HEK293 (cell line): ENCODE measurements at regions not wholly inside any gene's neighbourhood (a gene's known extent, or its start where the extent isn't known, plus 50 kb on each side); places are given as distances from the start of the nearest gene placed in this dataset.
A peak's percentile ranks its signal among the peaks of the same experiment; 100 is the strongest.

Experiments used
- CTCF ChIA-PET: fragments of 350-600 bp; formaldehyde crosslinking; extraction: SDS; loops from one replicate; lab custom pipeline; 2021; ENCODE audit warnings: antibody characterized with exemption; lab: Yijun Ruan, JAX
- POLR2A ChIA-PET: fragments of 300-600 bp; formaldehyde crosslinking; extraction: SDS; loops from one replicate; lab custom pipeline; 2020; ENCODE audit warnings: antibody characterized with exemption, inconsistent platforms; lab: Yijun Ruan, JAX
- H3K27ac ChIP-seq: fragments of 200-500 bp; sonication (Bioruptor generic); 2 replicates; pipeline ENCODE4 v1.5.1; 2014; ENCODE audit warnings: low read depth, low read length, control low read depth, inconsistent platforms; ENCODE audit errors: extremely low read depth
- H3K36me3 ChIP-seq, 2 experiments: fragments of 200-500 bp in 1 of 2; sonication (Bioruptor generic) in 1 of 2; 1 replicate in 1 of 2; 2 replicates in 1 of 2; pipeline ENCODE4 v1.5.1; 2014 to 2017; ENCODE audit warnings: inconsistent platforms in 2 of 2, low read length in 2 of 2; ENCODE audit not compliant: control insufficient read depth in 2 of 2, insufficient read depth in 1 of 2
- H3K4me1 ChIP-seq: fragments of 200-500 bp; sonication (Bioruptor generic); 2 replicates; pipeline ENCODE4 v1.5.1; 2014; ENCODE audit warnings: mild to moderate bottlenecking, low read length, inconsistent platforms; ENCODE audit not compliant: control insufficient read depth, insufficient read depth
- H3K4me3 ChIP-seq: 2 replicates; pipeline ENCODE4 v1.5.1; 2011; ENCODE audit warnings: low read depth, mild to moderate bottlenecking, control low read depth, low read length, moderate library complexity
- H3K9me3 ChIP-seq: fragments of 200-500 bp; sonication (Bioruptor generic); 2 replicates; pipeline ENCODE4 v1.5.1; 2014; ENCODE audit warnings: low read depth, low read length, inconsistent platforms; ENCODE audit not compliant: control insufficient read depth, insufficient read depth
- BCL11A ChIP-seq: fragments of 450-650 bp; formaldehyde crosslinking; IDR thresholded peaks from 2 replicates; pipeline ENCODE4 v1.5.1; 2016; ENCODE audit warnings: low read depth, missing biosample characterization, missing genetic modification characterization
- OSR2 ChIP-seq: fragments of 450-650 bp; formaldehyde crosslinking; IDR thresholded peaks from 2 replicates; pipeline ENCODE4 v1.5.1; 2016; ENCODE audit warnings: missing biosample characterization, missing genetic modification characterization
- OVOL3 ChIP-seq: fragments of 450-650 bp; formaldehyde crosslinking; IDR thresholded peaks from 2 replicates; pipeline ENCODE4 v1.5.1; 2016; ENCODE audit warnings: missing biosample characterization, missing genetic modification characterization
- ZBTB20 ChIP-seq: fragments of 450-650 bp; formaldehyde crosslinking; IDR thresholded peaks from 2 replicates; pipeline ENCODE4 v1.5.1; 2016; ENCODE audit warnings: missing biosample characterization, missing genetic modification characterization
- ZNF112 ChIP-seq: fragments of 450-650 bp; formaldehyde crosslinking; IDR thresholded peaks from 2 replicates; pipeline ENCODE4 v1.5.0; 2017; ENCODE audit warnings: missing biosample characterization, missing genetic modification characterization
- ZNF2 ChIP-seq: fragments of 450-650 bp; formaldehyde crosslinking; IDR thresholded peaks from 2 replicates; pipeline ENCODE4 v1.5.1; 2016; ENCODE audit warnings: missing biosample characterization, missing genetic modification characterization
- ZNF24 ChIP-seq: fragments of 450-650 bp; formaldehyde crosslinking; IDR thresholded peaks from 2 replicates; pipeline ENCODE4 v1.5.1; 2016; ENCODE audit warnings: missing biosample characterization, missing genetic modification characterization
- ZNF311 ChIP-seq: fragments of 450-650 bp; formaldehyde crosslinking; IDR thresholded peaks from 2 replicates; pipeline ENCODE4 v1.5.1; 2017; ENCODE audit warnings: missing biosample characterization, missing genetic modification characterization, borderline replicate concordance
- ZNF621 ChIP-seq: fragments of 450-650 bp; formaldehyde crosslinking; IDR thresholded peaks from 2 replicates; pipeline ENCODE4 v1.5.1; 2017; ENCODE audit warnings: missing biosample characterization, missing genetic modification characterization
- ZNF660 ChIP-seq: fragments of 450-650 bp; IDR thresholded peaks from 2 replicates; pipeline ENCODE4 v1.5.1; 2018; ENCODE audit warnings: missing biosample characterization, mild to moderate bottlenecking, missing genetic modification characterization
- ZNF768 ChIP-seq: fragments of 450-650 bp; formaldehyde crosslinking; IDR thresholded peaks from 2 replicates; pipeline ENCODE4 v1.5.1; 2018; ENCODE audit warnings: missing biosample characterization, mild to moderate bottlenecking, missing genetic modification characterization
- TF ChIP-seq, protein P1 (sequence below): fragments of 450-650 bp; formaldehyde crosslinking; IDR thresholded peaks from 2 replicates; pipeline ENCODE4 v1.5.1; 2016; ENCODE audit warnings: missing biosample characterization, missing genetic modification characterization, borderline replicate concordance
- TF ChIP-seq, protein P2 (sequence below): fragments of 450-650 bp; formaldehyde crosslinking; IDR thresholded peaks from 2 replicates; pipeline ENCODE4 v1.5.1; 2016; ENCODE audit warnings: missing biosample characterization, missing genetic modification characterization, low read depth
- TF ChIP-seq, protein P3 (sequence below): fragments of 450-650 bp; formaldehyde crosslinking; IDR thresholded peaks from 2 replicates; pipeline ENCODE4 v1.5.1; 2016; ENCODE audit warnings: missing biosample characterization, missing genetic modification characterization
- TF ChIP-seq, protein P4 (sequence below): fragments of 450-650 bp; formaldehyde crosslinking; IDR thresholded peaks from 2 replicates; pipeline ENCODE4 v1.5.1; 2016; ENCODE audit warnings: missing biosample characterization, missing genetic modification characterization
- TF ChIP-seq, protein P5 (sequence below): fragments of 450-650 bp; formaldehyde crosslinking; IDR thresholded peaks from 2 replicates; pipeline ENCODE4 v1.5.1; 2016; ENCODE audit warnings: missing biosample characterization, missing genetic modification characterization
- TF ChIP-seq, protein P6 (sequence below): fragments of 450-650 bp; formaldehyde crosslinking; IDR thresholded peaks from 2 replicates; pipeline ENCODE4 v1.5.1; 2017; ENCODE audit warnings: missing biosample characterization, mild to moderate bottlenecking, missing genetic modification characterization, moderate library complexity

DNA sequence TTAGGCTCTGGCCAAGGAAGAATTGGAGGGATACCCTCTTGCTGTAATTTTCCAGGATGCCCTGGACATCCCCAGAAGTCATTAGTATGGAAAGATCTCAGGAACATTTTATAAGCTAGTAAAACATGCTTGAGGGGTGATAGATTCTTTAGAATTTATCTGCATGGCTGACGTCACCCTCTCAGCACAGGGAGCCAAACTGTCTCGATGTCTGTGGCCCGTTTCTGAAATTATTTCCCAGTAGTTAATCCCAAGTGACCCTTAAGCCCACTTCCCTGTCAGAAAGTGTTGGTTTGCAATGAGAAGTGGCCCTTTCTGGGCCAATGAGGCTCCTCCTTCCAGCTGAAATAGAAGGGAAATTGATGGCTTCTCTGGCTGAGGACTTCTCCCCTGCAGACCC is 184.5 kb upstream of the BMPER start (continued):
- TF ChIP-seq, protein P1, sequence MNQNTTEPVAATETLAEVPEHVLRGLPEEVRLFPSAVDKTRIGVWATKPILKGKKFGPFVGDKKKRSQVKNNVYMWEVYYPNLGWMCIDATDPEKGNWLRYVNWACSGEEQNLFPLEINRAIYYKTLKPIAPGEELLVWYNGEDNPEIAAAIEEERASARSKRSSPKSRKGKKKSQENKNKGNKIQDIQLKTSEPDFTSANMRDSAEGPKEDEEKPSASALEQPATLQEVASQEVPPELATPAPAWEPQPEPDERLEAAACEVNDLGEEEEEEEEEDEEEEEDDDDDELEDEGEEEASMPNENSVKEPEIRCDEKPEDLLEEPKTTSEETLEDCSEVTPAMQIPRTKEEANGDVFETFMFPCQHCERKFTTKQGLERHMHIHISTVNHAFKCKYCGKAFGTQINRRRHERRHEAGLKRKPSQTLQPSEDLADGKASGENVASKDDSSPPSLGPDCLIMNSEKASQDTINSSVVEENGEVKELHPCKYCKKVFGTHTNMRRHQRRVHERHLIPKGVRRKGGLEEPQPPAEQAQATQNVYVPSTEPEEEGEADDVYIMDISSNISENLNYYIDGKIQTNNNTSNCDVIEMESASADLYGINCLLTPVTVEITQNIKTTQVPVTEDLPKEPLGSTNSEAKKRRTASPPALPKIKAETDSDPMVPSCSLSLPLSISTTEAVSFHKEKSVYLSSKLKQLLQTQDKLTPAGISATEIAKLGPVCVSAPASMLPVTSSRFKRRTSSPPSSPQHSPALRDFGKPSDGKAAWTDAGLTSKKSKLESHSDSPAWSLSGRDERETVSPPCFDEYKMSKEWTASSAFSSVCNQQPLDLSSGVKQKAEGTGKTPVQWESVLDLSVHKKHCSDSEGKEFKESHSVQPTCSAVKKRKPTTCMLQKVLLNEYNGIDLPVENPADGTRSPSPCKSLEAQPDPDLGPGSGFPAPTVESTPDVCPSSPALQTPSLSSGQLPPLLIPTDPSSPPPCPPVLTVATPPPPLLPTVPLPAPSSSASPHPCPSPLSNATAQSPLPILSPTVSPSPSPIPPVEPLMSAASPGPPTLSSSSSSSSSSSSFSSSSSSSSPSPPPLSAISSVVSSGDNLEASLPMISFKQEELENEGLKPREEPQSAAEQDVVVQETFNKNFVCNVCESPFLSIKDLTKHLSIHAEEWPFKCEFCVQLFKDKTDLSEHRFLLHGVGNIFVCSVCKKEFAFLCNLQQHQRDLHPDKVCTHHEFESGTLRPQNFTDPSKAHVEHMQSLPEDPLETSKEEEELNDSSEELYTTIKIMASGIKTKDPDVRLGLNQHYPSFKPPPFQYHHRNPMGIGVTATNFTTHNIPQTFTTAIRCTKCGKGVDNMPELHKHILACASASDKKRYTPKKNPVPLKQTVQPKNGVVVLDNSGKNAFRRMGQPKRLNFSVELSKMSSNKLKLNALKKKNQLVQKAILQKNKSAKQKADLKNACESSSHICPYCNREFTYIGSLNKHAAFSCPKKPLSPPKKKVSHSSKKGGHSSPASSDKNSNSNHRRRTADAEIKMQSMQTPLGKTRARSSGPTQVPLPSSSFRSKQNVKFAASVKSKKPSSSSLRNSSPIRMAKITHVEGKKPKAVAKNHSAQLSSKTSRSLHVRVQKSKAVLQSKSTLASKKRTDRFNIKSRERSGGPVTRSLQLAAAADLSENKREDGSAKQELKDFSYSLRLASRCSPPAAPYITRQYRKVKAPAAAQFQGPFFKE, result no peak
- TF ChIP-seq OSR2 (tag by site-specific recombination) (peak; percentile 18; the same call in 1 of the 2 replicates), ZNF768 (tag by site-specific recombination) (no peak), BCL11A (tag by site-specific recombination) (no peak), ZNF311 (tag by site-specific recombination) (no peak)
- TF ChIP-seq, protein P2, sequence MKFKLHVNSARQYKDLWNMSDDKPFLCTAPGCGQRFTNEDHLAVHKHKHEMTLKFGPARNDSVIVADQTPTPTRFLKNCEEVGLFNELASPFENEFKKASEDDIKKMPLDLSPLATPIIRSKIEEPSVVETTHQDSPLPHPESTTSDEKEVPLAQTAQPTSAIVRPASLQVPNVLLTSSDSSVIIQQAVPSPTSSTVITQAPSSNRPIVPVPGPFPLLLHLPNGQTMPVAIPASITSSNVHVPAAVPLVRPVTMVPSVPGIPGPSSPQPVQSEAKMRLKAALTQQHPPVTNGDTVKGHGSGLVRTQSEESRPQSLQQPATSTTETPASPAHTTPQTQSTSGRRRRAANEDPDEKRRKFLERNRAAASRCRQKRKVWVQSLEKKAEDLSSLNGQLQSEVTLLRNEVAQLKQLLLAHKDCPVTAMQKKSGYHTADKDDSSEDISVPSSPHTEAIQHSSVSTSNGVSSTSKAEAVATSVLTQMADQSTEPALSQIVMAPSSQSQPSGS, result peak; percentile 74
- TF ChIP-seq, all 188 proteins: peak for 7

DNA sequence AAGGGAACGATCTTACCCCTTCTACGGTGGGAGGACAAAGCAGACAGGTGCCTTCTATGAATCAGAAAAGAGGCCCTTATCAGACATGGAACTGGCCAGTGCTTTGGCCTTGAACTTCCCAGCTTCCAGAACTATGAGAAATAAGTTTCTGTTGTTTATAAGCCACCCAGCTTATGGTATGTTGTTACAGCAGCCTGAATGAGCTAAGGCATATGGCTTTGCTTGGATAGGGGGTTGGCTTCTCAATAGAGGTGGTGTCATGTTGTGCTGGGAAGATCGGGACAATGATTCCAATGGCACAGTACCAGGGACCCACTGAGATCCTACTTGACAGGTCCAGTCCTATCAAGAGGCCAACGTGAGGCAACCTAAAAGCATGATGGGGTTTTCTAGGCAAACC is 183.4 kb upstream of the BMPER start:
- TF ChIP-seq ZNF621 (tag by site-specific recombination) (no peak), ZBTB20 (tag by site-specific recombination) (0 out of 2 replicates have a peak, but pooled peaks have one; percentile 4)
- TF ChIP-seq, all 188 proteins: peak for 1
- ChIA-PET CTCF (interaction anchor here (0.5 to 1.2 kb wide), 3 partner anchors 16 to 211 kb away, joined by 3 to 6 read pairs (median 4); no protein-coding TSS in a partner anchor), POLR2A (no interaction called here)
- H3K27ac ChIP-seq, result peak overlapping the region; percentile 82; the same call in 1 of the 2 replicates
- peaks cover 53% of the 10 kb centered on the region for H3K4me1 ChIP-seq
- H3K36me3 ChIP-seq, result no peaks in the 10 kb centered on the region
- no peaks in the 10 kb centered on the region for H3K9me3 ChIP-seq
- no peak overlapping the region for H3K4me3 ChIP-seq

DNA sequence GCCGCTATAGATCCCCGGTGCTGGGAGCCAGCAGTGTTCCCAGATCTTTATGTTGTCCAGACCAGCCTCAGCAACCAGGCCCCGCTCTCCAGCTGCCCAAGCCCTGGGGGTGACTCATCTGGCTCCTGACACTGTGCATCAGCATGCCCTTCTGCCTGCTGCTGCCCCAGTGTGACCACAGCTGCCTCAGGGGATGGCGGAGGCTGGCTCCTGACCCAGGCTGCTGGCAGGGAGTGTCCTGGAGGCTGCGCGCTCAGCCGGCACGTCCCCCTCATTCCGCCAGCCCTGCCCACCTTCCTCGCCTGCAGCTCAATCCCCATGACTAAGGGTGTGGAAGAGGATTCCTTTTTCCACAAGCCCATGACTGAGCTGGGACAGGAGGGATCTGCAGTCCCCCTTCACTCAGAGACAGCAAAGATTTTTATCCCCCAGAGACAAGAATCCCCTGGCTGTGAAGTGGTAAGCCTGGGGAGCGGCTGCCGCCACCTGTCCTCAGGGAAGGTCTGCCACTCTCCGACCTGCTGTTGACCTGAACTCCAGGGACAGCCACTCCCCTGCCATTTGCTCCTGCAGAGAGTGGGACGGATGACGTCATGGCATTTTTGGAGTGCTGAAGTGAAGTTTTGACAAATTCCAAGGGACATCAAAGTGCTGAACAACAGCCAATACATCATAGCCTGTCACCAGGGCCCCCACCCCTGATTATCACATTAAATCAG is 182.8 kb upstream of the BMPER start:
- POLR2A ChIA-PET, result interaction anchor here (0.9 kb wide), 1 partner anchor 53 kb away, joined by 3 read pairs; no protein-coding TSS in a partner anchor
- TF ChIP-seq OVOL3 (no peak), ZNF2 (tag by site-specific recombination) (no peak), ZNF24 (tag by site-specific recombination) (no peak), ZNF112 (tag by site-specific recombination) (no peak), ZNF660 (tag by site-specific recombination) (no peak)
- TF ChIP-seq, protein P3, sequence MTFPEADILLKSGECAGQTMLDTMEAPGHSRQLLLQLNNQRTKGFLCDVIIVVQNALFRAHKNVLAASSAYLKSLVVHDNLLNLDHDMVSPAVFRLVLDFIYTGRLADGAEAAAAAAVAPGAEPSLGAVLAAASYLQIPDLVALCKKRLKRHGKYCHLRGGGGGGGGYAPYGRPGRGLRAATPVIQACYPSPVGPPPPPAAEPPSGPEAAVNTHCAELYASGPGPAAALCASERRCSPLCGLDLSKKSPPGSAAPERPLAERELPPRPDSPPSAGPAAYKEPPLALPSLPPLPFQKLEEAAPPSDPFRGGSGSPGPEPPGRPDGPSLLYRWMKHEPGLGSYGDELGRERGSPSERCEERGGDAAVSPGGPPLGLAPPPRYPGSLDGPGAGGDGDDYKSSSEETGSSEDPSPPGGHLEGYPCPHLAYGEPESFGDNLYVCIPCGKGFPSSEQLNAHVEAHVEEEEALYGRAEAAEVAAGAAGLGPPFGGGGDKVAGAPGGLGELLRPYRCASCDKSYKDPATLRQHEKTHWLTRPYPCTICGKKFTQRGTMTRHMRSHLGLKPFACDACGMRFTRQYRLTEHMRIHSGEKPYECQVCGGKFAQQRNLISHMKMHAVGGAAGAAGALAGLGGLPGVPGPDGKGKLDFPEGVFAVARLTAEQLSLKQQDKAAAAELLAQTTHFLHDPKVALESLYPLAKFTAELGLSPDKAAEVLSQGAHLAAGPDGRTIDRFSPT, result 0 out of 2 replicates have a peak, but pooled peaks have one; percentile 49
- TF ChIP-seq, protein P4, sequence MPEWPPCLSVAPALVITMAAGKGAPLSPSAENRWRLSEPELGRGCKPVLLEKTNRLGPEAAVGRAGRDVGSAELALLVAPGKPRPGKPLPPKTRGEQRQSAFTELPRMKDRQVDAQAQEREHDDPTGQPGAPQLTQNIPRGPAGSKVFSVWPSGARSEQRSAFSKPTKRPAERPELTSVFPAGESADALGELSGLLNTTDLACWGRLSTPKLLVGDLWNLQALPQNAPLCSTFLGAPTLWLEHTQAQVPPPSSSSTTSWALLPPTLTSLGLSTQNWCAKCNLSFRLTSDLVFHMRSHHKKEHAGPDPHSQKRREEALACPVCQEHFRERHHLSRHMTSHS, result no peak
- TF ChIP-seq, protein P5, sequence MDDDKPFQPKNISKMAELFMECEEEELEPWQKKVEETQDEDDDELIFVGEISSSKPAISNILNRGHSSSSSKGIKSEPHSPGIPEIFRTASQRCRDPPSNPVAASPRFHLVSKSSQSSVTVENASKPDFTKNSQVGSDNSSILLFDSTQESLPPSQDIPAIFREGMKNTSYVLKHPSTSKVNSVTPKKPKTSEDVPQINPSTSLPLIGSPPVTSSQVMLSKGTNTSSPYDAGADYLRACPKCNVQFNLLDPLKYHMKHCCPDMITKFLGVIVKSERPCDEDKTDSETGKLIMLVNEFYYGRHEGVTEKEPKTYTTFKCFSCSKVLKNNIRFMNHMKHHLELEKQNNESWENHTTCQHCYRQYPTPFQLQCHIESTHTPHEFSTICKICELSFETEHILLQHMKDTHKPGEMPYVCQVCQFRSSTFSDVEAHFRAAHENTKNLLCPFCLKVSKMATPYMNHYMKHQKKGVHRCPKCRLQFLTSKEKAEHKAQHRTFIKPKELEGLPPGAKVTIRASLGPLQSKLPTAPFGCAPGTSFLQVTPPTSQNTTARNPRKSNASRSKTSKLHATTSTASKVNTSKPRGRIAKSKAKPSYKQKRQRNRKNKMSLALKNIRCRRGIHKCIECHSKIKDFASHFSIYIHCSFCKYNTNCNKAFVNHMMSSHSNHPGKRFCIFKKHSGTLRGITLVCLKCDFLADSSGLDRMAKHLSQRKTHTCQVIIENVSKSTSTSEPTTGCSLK, result no peak
- TF ChIP-seq, protein P6, sequence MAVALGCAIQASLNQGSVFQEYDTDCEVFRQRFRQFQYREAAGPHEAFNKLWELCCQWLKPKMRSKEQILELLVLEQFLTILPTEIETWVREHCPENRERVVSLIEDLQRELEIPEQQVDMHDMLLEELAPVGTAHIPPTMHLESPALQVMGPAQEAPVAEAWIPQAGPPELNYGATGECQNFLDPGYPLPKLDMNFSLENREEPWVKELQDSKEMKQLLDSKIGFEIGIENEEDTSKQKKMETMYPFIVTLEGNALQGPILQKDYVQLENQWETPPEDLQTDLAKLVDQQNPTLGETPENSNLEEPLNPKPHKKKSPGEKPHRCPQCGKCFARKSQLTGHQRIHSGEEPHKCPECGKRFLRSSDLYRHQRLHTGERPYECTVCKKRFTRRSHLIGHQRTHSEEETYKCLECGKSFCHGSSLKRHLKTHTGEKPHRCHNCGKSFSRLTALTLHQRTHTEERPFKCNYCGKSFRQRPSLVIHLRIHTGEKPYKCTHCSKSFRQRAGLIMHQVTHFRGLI (tag by site-specific recombination), result no peak

More for the DNA sequence above, 182.8 kb upstream of the BMPER start:
- no peaks in the 10 kb centered on the region for H3K36me3 ChIP-seq
- peaks cover 56% of the 10 kb centered on the region for H3K4me1 ChIP-seq
- H3K27ac ChIP-seq, result peak overlapping the region; percentile 82
- H3K9me3 ChIP-seq, result no peaks in the 10 kb centered on the region
- H3K4me3 ChIP-seq, result peak overlapping the region; percentile 21
- CTCF ChIA-PET, result interaction anchor here (0.6 to 1.2 kb wide), 2 partner anchors 36 to 210 kb away, joined by 3 to 6 read pairs; no protein-coding TSS in a partner anchor
